Heart right ventricle (tissue), 16 donors: ENCODE measurements at regions not wholly inside any gene's neighbourhood (a gene's known extent, or its start where the extent isn't known, plus 50 kb on each side); places are given as distances from the start of the nearest gene placed in this dataset.

Source experiments
- ATAC-seq, 8 donors: fragments of 200-7000 bp; cut with Tn5 transposase; one replicate each; pipeline ENCODE4 v1.9.1; 2020; ENCODE audit warnings: mild to moderate bottlenecking in 8 of 8, moderate library complexity in 8 of 8, moderate number of reproducible peaks in 1 of 8
- DNase-seq, 2 donors: peaks; one replicate each; pipeline ENCODE4 v3.0.0-alpha.2; 2020
- H3K27ac ChIP-seq, 10 donors: fragments of 200-600 bp; sonication (generic) in 2 of 10; one replicate each; pipeline versions ENCODE4 v1.5.0 to v1.8.0; 2020 to 2022; ENCODE audit warnings: mild to moderate bottlenecking in 3 of 10
- H3K27me3 ChIP-seq, 7 donors: fragments of 200-600 bp; one replicate each; pipeline ENCODE4 v1.8.0; 2021 to 2022; ENCODE audit warnings: mild to moderate bottlenecking in 2 of 7
- H3K36me3 ChIP-seq, 9 donors: fragments of 200-600 bp; sonication (generic) in 1 of 9; one replicate each; pipeline versions ENCODE4 v1.5.0 to v1.8.0; 2020 to 2022; ENCODE audit warnings: mild to moderate bottlenecking in 2 of 9
- H3K4me1 ChIP-seq, 9 donors: fragments of 200-600 bp; sonication (generic) in 1 of 9; one replicate each; pipeline versions ENCODE4 v1.5.0 to v1.8.0; 2020 to 2022; ENCODE audit warnings: mild to moderate bottlenecking in 4 of 9
- H3K4me3 ChIP-seq, 10 donors: fragments of 200-600 bp; sonication (generic) in 2 of 10; one replicate each; pipeline versions ENCODE4 v1.5.0 to v1.8.0; 2020 to 2022; ENCODE audit warnings: mild to moderate bottlenecking in 7 of 10, moderate library complexity in 2 of 10
- H3K9me3 ChIP-seq, 11 donors: fragments of 200-600 bp in 10 of 11; sonication (generic) in 2 of 11; one replicate each; pipeline versions ENCODE4 v1.5.0 to v1.8.0; 2013 to 2022; ENCODE audit warnings: mild to moderate bottlenecking in 2 of 11, control low read depth in 1 of 11, moderate library complexity in 1 of 11
- CTCF ChIP-seq, 9 donors: fragments of 200-600 bp; sonication (generic) in 2 of 9; IDR thresholded peaks; one replicate each; pipeline versions ENCODE4 v1.5.0 to v1.8.0; 2021 to 2022; ENCODE audit warnings: antibody characterized with exemption in 9 of 9, mild to moderate bottlenecking in 5 of 9, moderate library complexity in 1 of 9
- WGBS, 2 donors: extraction: QIAGEN DNeasy Blood & Tissue Kit; methylation state at CpG; one replicate each; pipeline ENCODE4 v1.1.7; 2013; ENCODE audit warnings: inconsistent platforms in 1 of 2; 5-methylcytosine and 5-hydroxymethylcytosine counted together
- intact Hi-C, 10 donors: fragments of 100-400 bp; cut with DNase I; formaldehyde crosslinking; loops; one replicate each; pipeline versions ENCODE4 v1.11.1 to v1.14.2; 2022
- donor health status: Arrhythmogenic right ventricular cardiomyopathy.
- donor health status: ischemic (EF 13 %, LVEDD 7.1; RV severe dilation, severe dysfunction).
- donor health status: healthy with polysubstance abuse.
- donor health status: DM: no; HTN: yes; CAD: no.
- donor health status: DM: no; HTN: no; CAD: no.
- donor health status: ischemic (EF 25% LVEDD 6.9; RV normal size, moderate dysfunction).
- donor health status: ischemic (EF 25% LVEDD 5.7; RV mildly dilated, moderate dysfunction).
- donor health status: healthy.
- donor health status: DM: yes; HTN: yes; CAD: no.
- donor health status: Ischemic cardiomyopathy.
- donor health status: ischemic (EF 35%, LVEDD 5.7; RV mildly dilated, moderate dysfunction).
- donor health status: nonischemic (EF 11% LVEDD 7.7; RV severe dilation, severe dysfunction).
- donor health status: DM: yes; HTN: yes; CAD: no.
- donor health status: PGD.
- donor health status: ischemic (EF 29% LVEDD 5.4; RV normal size, mild dysfunction).
- donor health status: nonischemic (EF 23%, LVEDD 6.1; RV moderate dilation, normal function).

GRCh38 chr16:9411426-9411825 lies 320.0 kb downstream of the HAPSTR1 start:
- 78 to 81% methylated on average over 7 of the region's 7 CpGs for WGBS, 2 donors
- TF ChIP-seq CTCF (IDR thresholded peaks at IDR 0.05) = no peak
- no peak for DNase-seq
- ATAC-seq = no peak
- peaks cover 0 to 4% (median 0%) of the 10 kb centered on the region in 11 donors for H3K9me3 ChIP-seq
- H3K27ac ChIP-seq = no peak overlapping the region
- no peaks in the 10 kb centered on the region for H3K4me1 ChIP-seq
- intact Hi-C loops = no loop called here
- no peaks in the 10 kb centered on the region for H3K36me3 ChIP-seq
- no peaks in the 10 kb centered on the region for H3K27me3 ChIP-seq
- H3K4me3 ChIP-seq = no peak overlapping the region

GRCh38 chr16:9412031-9412914 lies 320.8 kb downstream of the HAPSTR1 start:
- H3K9me3 ChIP-seq = peaks cover 0 to 13% (median 0%) of the 10 kb centered on the region in 11 donors
- H3K4me1 ChIP-seq = no peaks in the 10 kb centered on the region
- WGBS, 2 donors = 74 to 81% methylated on average over 9 of the region's 9 CpGs
- no peaks in the 10 kb centered on the region for H3K36me3 ChIP-seq
- H3K4me3 ChIP-seq = no peak overlapping the region
- H3K27ac ChIP-seq = no peak overlapping the region
- ATAC-seq = no peak
- no peaks in the 10 kb centered on the region for H3K27me3 ChIP-seq
- TF ChIP-seq CTCF (IDR thresholded peaks at IDR 0.05) = no peak
- DNase-seq = no peak
- intact Hi-C loops = no loop called here

GRCh38 chr16:9412915-9413264 lies 321.4 kb downstream of the HAPSTR1 start:
- intact Hi-C loops = no loop called here
- no peak overlapping the region for H3K4me3 ChIP-seq
- H3K27me3 ChIP-seq = no peaks in the 10 kb centered on the region
- peaks cover 0 to 13% (median 0%) of the 10 kb centered on the region in 11 donors for H3K9me3 ChIP-seq
- no peaks in the 10 kb centered on the region for H3K36me3 ChIP-seq
- ATAC-seq = no peak
- TF ChIP-seq CTCF (IDR thresholded peaks at IDR 0.05) = no peak
- H3K4me1 ChIP-seq = no peaks in the 10 kb centered on the region
- WGBS, 2 donors = 63 to 70% methylated on average over 5 of the region's 5 CpGs
- no peak for DNase-seq
- H3K27ac ChIP-seq = no peak overlapping the region

- intact Hi-C loops = no loop called here
- H3K9me3 ChIP-seq = peaks cover 0 to 13% (median 0%) of the 10 kb centered on the region in 11 donors
- H3K36me3 ChIP-seq = no peaks in the 10 kb centered on the region
- H3K27me3 ChIP-seq = no peaks in the 10 kb centered on the region
- no peak for TF ChIP-seq CTCF (IDR thresholded peaks at IDR 0.05)
- DNase-seq = no peak
- ATAC-seq = no peak
- 76% methylated on average over 4 of the region's 4 CpGs for WGBS, 2 donors
- no peak overlapping the region for H3K27ac ChIP-seq
- H3K4me3 ChIP-seq = no peak overlapping the region
- peaks cover 0 to 4% (median 0%) of the 10 kb centered on the region in 9 donors for H3K4me1 ChIP-seq
These were observed 324.1 kb downstream of the HAPSTR1 start for GRCh38 chr16:9415545-9415944.
